ENCODE measurements at regions not wholly inside any gene's neighbourhood (a gene's known extent, or its start where the extent isn't known, plus 50 kb on each side); places are given as distances from the start of the nearest gene placed in this dataset.

- Mint-ChIP-seq H3K27ac (ENCODE audit: unreplicated experiment) (no peak overlapping the region), H3K9me3 (ENCODE audit: unreplicated experiment) (no peaks in the 10 kb centered on the region), H3K27me3 (ENCODE audit: unreplicated experiment) (peaks cover 75% of the 10 kb centered on the region), H3K4me1 (ENCODE audit: unreplicated experiment) (no peaks in the 10 kb centered on the region), H3K36me3 (ENCODE audit: unreplicated experiment) (no peaks in the 10 kb centered on the region), H3K4me3 (ENCODE audit: unreplicated experiment) (no peak overlapping the region)
- no peak for DNase-seq (ENCODE audit: extremely low spot score, unreplicated experiment)
- no peak for TF ChIP-seq CTCF (IDR thresholded peaks at IDR 0.05)
Observed at GRCh38 chr10:78173360-78174015, 139.8 kb downstream of the RPS24 start.

- H3K27me3 Mint-ChIP-seq (ENCODE audit: unreplicated experiment): peaks cover 74% of the 10 kb centered on the region
- no peak overlapping the region for H3K4me3 Mint-ChIP-seq (ENCODE audit: unreplicated experiment)
- no peaks in the 10 kb centered on the region for H3K36me3 Mint-ChIP-seq (ENCODE audit: unreplicated experiment)
- H3K4me1 Mint-ChIP-seq (ENCODE audit: unreplicated experiment): no peaks in the 10 kb centered on the region
- no peak overlapping the region for H3K27ac Mint-ChIP-seq (ENCODE audit: unreplicated experiment)
- no peaks in the 10 kb centered on the region for H3K9me3 Mint-ChIP-seq (ENCODE audit: unreplicated experiment)
- DNase-seq (ENCODE audit: extremely low spot score, unreplicated experiment): no peak
- TF ChIP-seq CTCF (IDR thresholded peaks at IDR 0.05): no peak
Observed at GRCh38 chr10:78175444-78176015, 141.9 kb downstream of the RPS24 start.

DNA sequence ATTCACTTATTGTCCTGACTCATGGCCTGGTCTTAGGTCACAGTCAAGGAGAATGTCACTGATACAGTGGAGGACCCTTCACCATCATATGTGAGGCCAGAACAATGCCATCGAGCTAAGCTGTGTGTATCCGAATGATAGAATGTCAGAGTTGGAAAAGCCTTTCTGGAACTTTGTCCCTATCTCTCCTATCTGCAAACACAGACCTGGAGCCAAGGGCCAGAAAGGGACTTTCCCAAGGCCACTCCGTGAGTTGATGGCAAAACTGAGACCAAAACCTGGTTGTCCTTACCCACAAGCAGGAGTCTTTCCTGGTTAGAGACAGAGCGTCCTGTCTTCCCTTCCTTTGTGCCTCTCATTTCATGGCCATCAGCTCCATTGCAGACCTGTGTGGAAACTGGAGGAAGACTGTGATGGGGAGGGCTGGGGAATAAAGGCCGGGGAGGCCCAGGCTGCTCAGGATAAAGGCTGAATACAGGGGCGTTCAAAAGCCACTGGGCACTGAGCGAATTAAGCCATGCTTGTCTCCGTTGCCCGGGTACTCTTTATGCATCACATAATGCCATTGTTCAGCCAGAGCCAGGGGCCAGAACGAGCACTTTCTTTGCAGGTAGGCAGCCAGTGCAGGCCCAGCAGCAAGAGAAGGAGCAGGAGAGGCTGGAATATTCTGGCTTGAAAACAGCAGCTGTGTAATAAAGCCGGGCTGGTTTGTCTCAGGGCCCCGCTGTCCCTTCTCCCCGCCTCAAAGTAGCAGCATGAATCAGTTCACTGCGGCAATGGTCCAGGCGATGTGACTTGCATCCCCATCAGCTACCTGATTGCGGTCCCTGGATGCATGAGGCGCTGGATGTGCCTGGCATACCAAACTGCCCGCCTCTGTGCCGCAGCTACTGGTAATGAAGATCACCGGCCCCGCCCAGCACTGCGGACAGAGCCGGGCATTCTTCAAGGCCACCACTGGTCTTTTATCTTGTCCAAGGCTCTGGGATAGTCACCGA lies 143.0 kb downstream of the RPS24 start:
- no peaks in the 10 kb centered on the region for H3K9me3 Mint-ChIP-seq (ENCODE audit: unreplicated experiment)
- no peak overlapping the region for H3K4me3 Mint-ChIP-seq (ENCODE audit: unreplicated experiment)
- no peaks in the 10 kb centered on the region for H3K36me3 Mint-ChIP-seq (ENCODE audit: unreplicated experiment)
- no peak overlapping the region for H3K27ac Mint-ChIP-seq (ENCODE audit: unreplicated experiment)
- no peak for TF ChIP-seq CTCF (IDR thresholded peaks at IDR 0.05)
- no peak for DNase-seq (ENCODE audit: extremely low spot score, unreplicated experiment)
- H3K4me1 Mint-ChIP-seq (ENCODE audit: unreplicated experiment): no peaks in the 10 kb centered on the region
- H3K27me3 Mint-ChIP-seq (ENCODE audit: unreplicated experiment): peaks cover 77% of the 10 kb centered on the region

DNA sequence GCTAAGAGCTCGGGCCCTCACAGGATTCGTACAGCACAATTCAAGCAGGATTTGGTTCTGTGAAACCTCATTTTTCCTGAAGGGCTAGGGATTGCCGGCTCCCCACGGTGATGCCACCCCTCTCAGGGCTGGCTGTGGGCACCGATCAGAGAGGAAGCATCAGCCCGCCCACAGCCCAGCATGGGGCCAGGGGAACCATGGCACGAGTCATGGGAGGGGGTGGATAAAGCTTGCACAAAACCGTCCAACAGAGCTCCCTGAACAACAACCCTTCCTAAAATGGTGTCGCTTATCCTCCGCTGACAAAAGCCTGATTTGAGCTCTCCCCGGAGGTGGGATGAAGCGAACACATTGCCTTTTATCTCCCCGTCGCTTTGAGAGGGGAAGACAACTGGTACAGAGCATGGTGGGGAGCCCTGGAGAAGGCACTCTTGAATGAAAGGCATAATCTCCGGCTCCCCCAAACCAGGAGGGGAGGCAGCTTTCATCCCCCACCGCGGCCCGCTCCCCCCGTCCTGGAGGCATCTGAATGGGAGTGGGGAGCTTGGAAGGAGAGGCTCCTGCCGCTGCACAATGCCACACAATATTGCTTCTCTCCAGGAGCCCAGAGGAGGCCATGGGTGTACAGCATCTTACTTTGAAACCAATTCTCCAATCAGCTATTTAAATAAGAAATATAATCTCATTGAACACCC lies 144.0 kb downstream of the RPS24 start:
- H3K9me3 Mint-ChIP-seq (ENCODE audit: unreplicated experiment): no peaks in the 10 kb centered on the region
- H3K36me3 Mint-ChIP-seq (ENCODE audit: unreplicated experiment): no peaks in the 10 kb centered on the region
- TF ChIP-seq CTCF (IDR thresholded peaks at IDR 0.05): no peak
- peaks cover 67% of the 10 kb centered on the region for H3K27me3 Mint-ChIP-seq (ENCODE audit: unreplicated experiment)
- no peaks in the 10 kb centered on the region for H3K4me1 Mint-ChIP-seq (ENCODE audit: unreplicated experiment)
- H3K27ac Mint-ChIP-seq (ENCODE audit: unreplicated experiment): no peak overlapping the region
- H3K4me3 Mint-ChIP-seq (ENCODE audit: unreplicated experiment): no peak overlapping the region
- no peak for DNase-seq (ENCODE audit: extremely low spot score, unreplicated experiment)
